Thyroid gland (tissue), 4 donors: ENCODE measurements at regions not wholly inside any gene's neighbourhood (a gene's known extent, or its start where the extent isn't known, plus 50 kb on each side); places are given as distances from the start of the nearest gene placed in this dataset.

Source experiments
- DNase-seq, 2 donors: peaks; one replicate each; pipeline ENCODE4 v3.0.0-alpha.2; 2019
- H3K27ac ChIP-seq, 3 donors: fragments of 200-600 bp; sonication (generic); 1 replicate in 2 of 3; 2 replicates in 1 of 3; pipeline ENCODE4 v1.5.1; 2016 to 2019; ENCODE audit warnings: mild to moderate bottlenecking in 1 of 3, moderate library complexity in 1 of 3
- H3K27me3 ChIP-seq: fragments of 200-600 bp; sonication (generic); one replicate; pipeline ENCODE4 v1.5.1; 2019
- H3K36me3 ChIP-seq, 2 donors: fragments of 200-600 bp; sonication (generic); one replicate each; pipeline ENCODE4 v1.5.1; 2016 to 2019
- H3K4me1 ChIP-seq, 2 donors: fragments of 200-600 bp; sonication (generic); one replicate each; pipeline ENCODE4 v1.5.1; 2017 to 2019
- H3K4me3 ChIP-seq, 3 donors: fragments of 200-600 bp; sonication (generic); replicated peaks in 1 of 3; 1 replicate in 2 of 3; 2 replicates in 1 of 3; pipeline ENCODE4 v1.5.1; 2016; ENCODE audit warnings: mild to moderate bottlenecking in 1 of 3
- H3K9me3 ChIP-seq: fragments of 200-600 bp; sonication (generic); one replicate; pipeline ENCODE4 v1.5.1; 2017
- CTCF ChIP-seq, 6 experiments: fragments of 200-600 bp in 3 of 6; fragments of 450-650 bp in 3 of 6; sonication (generic) in 3 of 6; IDR thresholded peaks; one replicate each; pipeline ENCODE4 v1.5.1; 2016 to 2019; ENCODE audit warnings: antibody characterized with exemption in 6 of 6, mild to moderate bottlenecking in 2 of 6, inconsistent platforms in 1 of 6, moderate library complexity in 1 of 6
- POLR2A ChIP-seq, 2 donors: fragments of 450-650 bp; IDR thresholded peaks; one replicate each; pipeline ENCODE4 v1.6.1; 2017; ENCODE audit warnings: antibody characterized with exemption in 2 of 2, mild to moderate bottlenecking in 2 of 2, moderate library complexity in 1 of 2
- WGBS, 2 donors: methylation state at CpG; one replicate each; pipeline ENCODE4 v1.1.5; 2017; 5-methylcytosine and 5-hydroxymethylcytosine counted together
- intact Hi-C: fragments of 100-400 bp; cut with DNase I; formaldehyde crosslinking; loops from one replicate; pipeline ENCODE4 v1.15.1; 2023

GRCh38 chr13:51518827-51519226, 65.4 kb upstream of the WDFY2 start:
- peaks cover 0 to 4% of the 10 kb centered on the region in 2 donors for H3K4me1 ChIP-seq
- no peak overlapping the region for H3K27ac ChIP-seq
- no peak for TF ChIP-seq POLR2A (IDR thresholded peaks at IDR 0.05)
- no peak for TF ChIP-seq CTCF (IDR thresholded peaks at IDR 0.05)
- no peaks in the 10 kb centered on the region for H3K9me3 ChIP-seq
- H3K27me3 ChIP-seq: no peaks in the 10 kb centered on the region
- no peak for DNase-seq
- intact Hi-C loops: no loop called here
- 60 to 73% methylated on average over 5 to 6 of the region's 6 CpGs for WGBS, 2 donors
- no peak overlapping the region for H3K4me3 ChIP-seq
- no peaks in the 10 kb centered on the region for H3K36me3 ChIP-seq

GRCh38 chr13:51519771-51520216, 64.5 kb upstream of the WDFY2 start:
- Histone ChIP-seq H3K27ac (no peak overlapping the region), H3K36me3 (no peaks in the 10 kb centered on the region), H3K27me3 (no peaks in the 10 kb centered on the region), H3K4me3 (no peak overlapping the region), H3K4me1 (peaks cover 0 to 4% of the 10 kb centered on the region in 2 donors), H3K9me3 (no peaks in the 10 kb centered on the region)
- no peak for TF ChIP-seq CTCF (IDR thresholded peaks at IDR 0.05)
- no peak for TF ChIP-seq POLR2A (IDR thresholded peaks at IDR 0.05)
- intact Hi-C loops: no loop called here
- 81 to 87% methylated on average over 3 of the region's 3 CpGs for WGBS, 2 donors
- DNase-seq: no peak

GRCh38 chr13:51520524-51520923, 63.7 kb upstream of the WDFY2 start:
- intact Hi-C loops: no loop called here
- 72 to 83% methylated on average over 4 of the region's 4 CpGs for WGBS, 2 donors

GRCh38 chr13:51523082-51523518, 61.2 kb upstream of the WDFY2 start:
- H3K27ac ChIP-seq: no peak overlapping the region
- no peak overlapping the region for H3K4me3 ChIP-seq
- no peak for TF ChIP-seq POLR2A (IDR thresholded peaks at IDR 0.05)
- no peak for TF ChIP-seq CTCF (IDR thresholded peaks at IDR 0.05)
- H3K9me3 ChIP-seq: no peaks in the 10 kb centered on the region
- no peaks in the 10 kb centered on the region for H3K27me3 ChIP-seq
- WGBS, 2 donors: 43 to 45% methylated on average over 4 of the region's 4 CpGs
- H3K36me3 ChIP-seq: no peaks in the 10 kb centered on the region
- peaks cover 0 to 4% of the 10 kb centered on the region in 2 donors for H3K4me1 ChIP-seq
- intact Hi-C loops: no loop called here
- peak; percentile 18 to 23 for DNase-seq

More at GRCh38 chr13:51520524-51520923, 63.7 kb upstream of the WDFY2 start:
- DNase-seq: peak; percentile 11 to 35
- no peaks in the 10 kb centered on the region for H3K36me3 ChIP-seq
- H3K27ac ChIP-seq: no peak overlapping the region
- no peaks in the 10 kb centered on the region for H3K9me3 ChIP-seq
- H3K4me1 ChIP-seq: peaks cover 0 to 4% of the 10 kb centered on the region in 2 donors
- H3K4me3 ChIP-seq: no peak overlapping the region
- H3K27me3 ChIP-seq: no peaks in the 10 kb centered on the region
- no peak for TF ChIP-seq CTCF (IDR thresholded peaks at IDR 0.05)
- no peak for TF ChIP-seq POLR2A (IDR thresholded peaks at IDR 0.05)

GRCh38 chr13:51524312-51524711, 60.0 kb upstream of the WDFY2 start:
- peaks cover 0 to 4% of the 10 kb centered on the region in 2 donors for H3K4me1 ChIP-seq
- no peaks in the 10 kb centered on the region for H3K27me3 ChIP-seq
- intact Hi-C loops: no loop called here
- 77% methylated on average over 4 of the region's 4 CpGs for WGBS, 2 donors
- DNase-seq: no peak
- TF ChIP-seq CTCF (IDR thresholded peaks at IDR 0.05): no peak
- no peak for TF ChIP-seq POLR2A (IDR thresholded peaks at IDR 0.05)
- no peaks in the 10 kb centered on the region for H3K9me3 ChIP-seq
- H3K36me3 ChIP-seq: no peaks in the 10 kb centered on the region
- no peak overlapping the region for H3K4me3 ChIP-seq
- H3K27ac ChIP-seq: no peak overlapping the region
